Peyer's patch (tissue), 4 donors: ENCODE measurements at regions not wholly inside any gene's neighbourhood (a gene's known extent, or its start where the extent isn't known, plus 50 kb on each side); places are given as distances from the start of the nearest gene placed in this dataset.

ENCODE experiments used
- CTCF ChIP-seq, 6 experiments: fragments of 450-650 bp in 4 of 6; fragments of 200-600 bp in 2 of 6; sonication (generic) in 1 of 6; IDR thresholded peaks; one replicate each; pipeline ENCODE4 v1.5.1; 2017 to 2019; ENCODE audit warnings: antibody characterized with exemption in 6 of 6, mild to moderate bottlenecking in 3 of 6, moderate library complexity in 1 of 6
- POLR2A ChIP-seq, 2 donors: fragments of 450-650 bp; IDR thresholded peaks; one replicate each; pipeline ENCODE4 v1.5.1; 2017; ENCODE audit warnings: antibody characterized with exemption in 2 of 2, mild to moderate bottlenecking in 2 of 2, moderate library complexity in 2 of 2

GRCh38 chr18:56096861-56097260 lies 508.9 kb upstream of the TCF4 start:
- TF ChIP-seq POLR2A (IDR thresholded peaks at IDR 0.05): no peak
- no peak for TF ChIP-seq CTCF (IDR thresholded peaks at IDR 0.05)
